Osteoblast (primary cell): ENCODE measurements at regions not wholly inside any gene's neighbourhood (a gene's known extent, or its start where the extent isn't known, plus 50 kb on each side); places are given as distances from the start of the nearest gene placed in this dataset.

Experiments
- DNase-seq: peaks from one replicate; pipeline ENCODE4 v3.0.0; 2011; ENCODE audit warnings: low spot score, mixed read lengths; ENCODE audit not compliant: insufficient read length; ENCODE audit errors: missing footprints
- H2AFZ ChIP-seq: 2 replicates; pipeline ENCODE4 v1.6.0; 2011; ENCODE audit warnings: mild to moderate bottlenecking, low read length
- H3K27ac ChIP-seq: 2 replicates; pipeline ENCODE4 v1.5.1; 2011; ENCODE audit warnings: mild to moderate bottlenecking, low read depth, low read length, moderate library complexity
- H3K27me3 ChIP-seq: 2 replicates; pipeline ENCODE4 v1.6.0; 2012; ENCODE audit warnings: mild to moderate bottlenecking, control low read depth, inconsistent platforms, low read length, moderate library complexity; ENCODE audit not compliant: insufficient read depth
- H3K36me3 ChIP-seq: 2 replicates; pipeline ENCODE4 v1.5.1; 2011; ENCODE audit warnings: mild to moderate bottlenecking, low read length, control low read depth, moderate library complexity; ENCODE audit not compliant: insufficient read depth
- H3K4me1 ChIP-seq: 2 replicates; pipeline ENCODE4 v1.5.1; 2011; ENCODE audit warnings: mild to moderate bottlenecking, low read length, control low read depth, moderate library complexity; ENCODE audit not compliant: insufficient read depth
- H3K4me2 ChIP-seq: 2 replicates; pipeline ENCODE4 v1.6.0; 2011; ENCODE audit warnings: mild to moderate bottlenecking, low read length; ENCODE audit not compliant: insufficient read depth
- H3K4me3 ChIP-seq: fragments of 200-600 bp; sonication (generic); 3 replicates; pipeline ENCODE4 v1.5.1; 2012; ENCODE audit warnings: mild to moderate bottlenecking, low read length, inconsistent platforms; ENCODE audit not compliant: insufficient read depth
- H3K79me2 ChIP-seq: 2 replicates; pipeline ENCODE4 v1.6.0; 2012; ENCODE audit warnings: mild to moderate bottlenecking, low read length, control low read depth, inconsistent platforms; ENCODE audit not compliant: insufficient read depth
- H3K9me3 ChIP-seq: 2 replicates; pipeline ENCODE4 v1.5.1; 2011; ENCODE audit warnings: low read depth, low read length, control low read depth
- H4K20me1 ChIP-seq: 2 replicates; pipeline ENCODE4 v1.6.0; 2012; ENCODE audit warnings: mild to moderate bottlenecking, low read length, control low read depth; ENCODE audit not compliant: insufficient read depth
- TF ChIP-seq, protein P1 (sequence below): IDR thresholded peaks from 2 replicates; pipeline ENCODE4 v1.5.1; 2011; ENCODE audit warnings: mild to moderate bottlenecking, low read depth, low read length, moderate library complexity; ENCODE audit errors: extremely low read depth

GRCh38 chr4:13166214-13166613, 317.9 kb downstream of the RAB28 start:
- Histone ChIP-seq H3K4me3 (no peak overlapping the region), H3K9me3 (no peaks in the 10 kb centered on the region), H3K27ac (no peak overlapping the region), H4K20me1 (no peaks in the 10 kb centered on the region), H2AFZ (no peak overlapping the region), H3K27me3 (peaks cover 9% of the 10 kb centered on the region), H3K4me2 (no peak overlapping the region), H3K4me1 (peaks cover 3% of the 10 kb centered on the region), H3K79me2 (no peaks in the 10 kb centered on the region), H3K36me3 (no peaks in the 10 kb centered on the region)
- no peak for DNase-seq
- TF ChIP-seq, protein P1, sequence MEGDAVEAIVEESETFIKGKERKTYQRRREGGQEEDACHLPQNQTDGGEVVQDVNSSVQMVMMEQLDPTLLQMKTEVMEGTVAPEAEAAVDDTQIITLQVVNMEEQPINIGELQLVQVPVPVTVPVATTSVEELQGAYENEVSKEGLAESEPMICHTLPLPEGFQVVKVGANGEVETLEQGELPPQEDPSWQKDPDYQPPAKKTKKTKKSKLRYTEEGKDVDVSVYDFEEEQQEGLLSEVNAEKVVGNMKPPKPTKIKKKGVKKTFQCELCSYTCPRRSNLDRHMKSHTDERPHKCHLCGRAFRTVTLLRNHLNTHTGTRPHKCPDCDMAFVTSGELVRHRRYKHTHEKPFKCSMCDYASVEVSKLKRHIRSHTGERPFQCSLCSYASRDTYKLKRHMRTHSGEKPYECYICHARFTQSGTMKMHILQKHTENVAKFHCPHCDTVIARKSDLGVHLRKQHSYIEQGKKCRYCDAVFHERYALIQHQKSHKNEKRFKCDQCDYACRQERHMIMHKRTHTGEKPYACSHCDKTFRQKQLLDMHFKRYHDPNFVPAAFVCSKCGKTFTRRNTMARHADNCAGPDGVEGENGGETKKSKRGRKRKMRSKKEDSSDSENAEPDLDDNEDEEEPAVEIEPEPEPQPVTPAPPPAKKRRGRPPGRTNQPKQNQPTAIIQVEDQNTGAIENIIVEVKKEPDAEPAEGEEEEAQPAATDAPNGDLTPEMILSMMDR, result no peak

DNA sequence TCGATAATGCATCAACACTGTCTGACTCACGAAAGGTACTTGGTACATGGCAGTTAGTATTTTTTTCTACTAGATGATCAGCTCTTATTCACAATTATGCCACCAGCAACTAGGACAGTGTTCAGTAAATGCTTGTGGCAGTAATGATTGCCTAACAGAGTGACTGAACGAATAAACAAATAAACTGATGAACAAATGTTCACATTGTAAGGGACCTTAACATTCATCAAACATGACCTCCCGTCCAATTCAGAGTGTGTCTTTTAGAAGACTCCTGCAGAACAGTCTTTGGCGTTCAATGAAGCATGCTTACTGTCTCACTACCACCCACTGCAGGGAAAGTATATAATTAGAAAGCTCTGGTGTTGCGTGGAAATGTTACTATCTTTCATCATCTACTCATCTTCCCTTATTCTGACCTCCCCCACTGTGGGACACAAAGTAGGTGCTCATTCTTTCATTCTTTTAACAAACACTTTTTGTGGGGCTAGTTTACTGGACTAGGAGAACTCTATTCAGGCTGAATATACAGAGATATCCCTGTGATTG, 319.3 kb downstream of the RAB28 start:
- H3K4me1 ChIP-seq, result peaks cover 12% of the 10 kb centered on the region
- no peaks in the 10 kb centered on the region for H3K79me2 ChIP-seq
- no peak overlapping the region for H3K4me3 ChIP-seq
- H3K36me3 ChIP-seq, result no peaks in the 10 kb centered on the region
- H2AFZ ChIP-seq, result no peak overlapping the region
- DNase-seq, result no peak
- H3K27me3 ChIP-seq, result peaks cover 12% of the 10 kb centered on the region
- H4K20me1 ChIP-seq, result no peaks in the 10 kb centered on the region
- no peaks in the 10 kb centered on the region for H3K9me3 ChIP-seq
- no peak overlapping the region for H3K27ac ChIP-seq
- TF ChIP-seq, protein P1, result no peak
- H3K4me2 ChIP-seq, result no peak overlapping the region

DNA sequence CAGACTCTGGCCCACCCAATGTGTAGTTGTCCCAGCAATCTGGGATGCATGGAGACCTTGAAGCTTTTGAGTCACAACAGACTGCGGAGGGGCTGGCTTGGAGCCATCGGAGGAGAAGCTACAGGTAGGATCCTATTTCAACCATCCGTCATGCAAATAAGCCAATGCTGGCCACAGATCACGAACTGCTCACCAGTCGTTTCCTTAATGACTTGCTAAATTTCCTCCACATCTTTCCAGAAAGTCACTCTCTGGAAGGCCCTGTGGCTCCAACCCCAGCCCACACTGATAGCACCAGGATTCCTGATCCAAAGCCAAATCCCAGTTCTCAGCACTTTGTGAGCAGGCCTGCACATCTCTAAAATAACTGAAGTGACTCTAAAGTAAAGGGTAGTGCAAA, 321.3 kb downstream of the RAB28 start:
- H3K4me1 ChIP-seq, result peaks cover 12% of the 10 kb centered on the region
- DNase-seq, result no peak
- no peaks in the 10 kb centered on the region for H3K36me3 ChIP-seq
- peaks cover 12% of the 10 kb centered on the region for H3K27me3 ChIP-seq
- H3K9me3 ChIP-seq, result no peaks in the 10 kb centered on the region
- H4K20me1 ChIP-seq, result no peaks in the 10 kb centered on the region
- no peak overlapping the region for H3K4me3 ChIP-seq
- H2AFZ ChIP-seq, result no peak overlapping the region
- H3K79me2 ChIP-seq, result no peaks in the 10 kb centered on the region
- H3K4me2 ChIP-seq, result no peak overlapping the region
- H3K27ac ChIP-seq, result no peak overlapping the region
- TF ChIP-seq, protein P1, result no peak

DNA sequence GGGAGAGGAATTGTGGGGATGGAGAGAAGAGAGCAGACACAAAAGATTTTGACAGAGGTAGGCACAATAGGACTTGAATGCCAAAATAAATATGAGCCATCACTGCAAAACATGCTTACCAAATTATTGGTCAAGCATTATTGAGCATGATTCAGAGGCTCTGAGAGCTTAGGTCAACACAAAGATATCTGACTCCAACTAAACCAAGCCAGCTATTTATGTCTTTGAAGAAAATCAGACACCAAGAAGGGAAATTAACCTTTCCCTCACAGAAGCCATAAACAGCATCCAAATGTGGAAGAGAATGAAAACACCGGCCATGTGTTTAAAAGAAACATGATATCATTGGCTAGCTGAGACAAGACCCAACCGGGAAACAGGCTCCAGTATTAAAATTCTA, 323.2 kb downstream of the RAB28 start:
- peak; percentile 73 for DNase-seq
- Histone ChIP-seq H2AFZ (no peak overlapping the region), H3K4me1 (peaks cover 12% of the 10 kb centered on the region), H3K79me2 (no peaks in the 10 kb centered on the region), H3K4me3 (no peak overlapping the region), H3K27ac (no peak overlapping the region), H3K36me3 (no peaks in the 10 kb centered on the region), H3K27me3 (peaks cover 12% of the 10 kb centered on the region), H3K9me3 (no peaks in the 10 kb centered on the region), H3K4me2 (peak overlapping the region; percentile 43), H4K20me1 (no peaks in the 10 kb centered on the region)
- TF ChIP-seq, protein P1, result no peak
